ENCODE measurements at regions not wholly inside any gene's neighbourhood (a gene's known extent, or its start where the extent isn't known, plus 50 kb on each side); places are given as distances from the start of the nearest gene placed in this dataset.

GRCh38 chr10:10366836-10367235 is 650.8 kb upstream of the CELF2 start:
- H2BK12ac ChIP-seq (ENCODE audit: low read length), result no peak overlapping the region
- WGBS, 2 donors (ENCODE audit: extremely low coverage in 2 of 2, insufficient read length in 2 of 2, insufficient replicate concordance in 1 of 2), result no CpG with 5 or more reads among the region's 1 CpG
- DNase-seq (ENCODE audit: low spot score), result no peak

GRCh38 chr10:10367264-10367663 is 650.4 kb upstream of the CELF2 start:
- no peak overlapping the region for H3K4me3 ChIP-seq (ENCODE audit: low read length in 2 of 2)
- H3K9ac ChIP-seq (ENCODE audit: low read depth, low read length, poor library complexity), result no peak overlapping the region
- H2BK12ac ChIP-seq (ENCODE audit: low read length), result no peak overlapping the region
- no peak overlapping the region for H3K14ac ChIP-seq (ENCODE audit: low read length)
- H3K27me3 ChIP-seq (ENCODE audit: control insufficient read depth in 3 of 3, insufficient read depth in 3 of 3, low read depth in 1 of 3, low read length in 3 of 3), result no peaks in the 10 kb centered on the region
- DNase-seq (ENCODE audit: low spot score), result no peak
- H3K4ac ChIP-seq (ENCODE audit: low read length), result no peak overlapping the region
- H4K91ac ChIP-seq (ENCODE audit: low read depth, low read length, poor library complexity), result no peak overlapping the region
- H2AK5ac ChIP-seq (ENCODE audit: low read depth, low read length), result no peak overlapping the region
- H3K18ac ChIP-seq (ENCODE audit: low read length), result no peak overlapping the region
- no peaks in the 10 kb centered on the region for H3K36me3 ChIP-seq (replicated peaks in 1 of 2; ENCODE audit: control insufficient read depth in 2 of 2, insufficient read depth in 2 of 2, low read length in 2 of 2)
- H3K23ac ChIP-seq (ENCODE audit: low read depth, low read length, poor library complexity), result no peak overlapping the region
- no peak overlapping the region for H2BK5ac ChIP-seq (ENCODE audit: low read length)
- H2BK15ac ChIP-seq (ENCODE audit: low read length), result no peak overlapping the region
- H2BK120ac ChIP-seq (ENCODE audit: low read depth, low read length), result no peak overlapping the region
- H3K4me2 ChIP-seq (ENCODE audit: insufficient read depth, low read length, poor library complexity, severe bottlenecking), result no peak overlapping the region
- no peak overlapping the region for H2AFZ ChIP-seq (ENCODE audit: low read length)
- H3K4me1 ChIP-seq (ENCODE audit: control insufficient read depth in 2 of 2, insufficient read depth in 1 of 2, low read depth in 1 of 2, low read length in 2 of 2), result no peaks in the 10 kb centered on the region
- no CpG with 5 or more reads among the region's 6 CpGs for WGBS, 2 donors (ENCODE audit: extremely low coverage in 2 of 2, insufficient read length in 2 of 2, insufficient replicate concordance in 1 of 2)
- no peaks in the 10 kb centered on the region for H3K79me1 ChIP-seq (ENCODE audit: low read depth, low read length)
- no peaks in the 10 kb centered on the region for H3K9me3 ChIP-seq (replicated peaks in 1 of 2; ENCODE audit: control insufficient read depth in 2 of 2, insufficient read depth in 1 of 2, low read depth in 1 of 2, low read length in 2 of 2)
- H4K8ac ChIP-seq (ENCODE audit: low read depth, low read length), result no peak overlapping the region
- H3K27ac ChIP-seq (replicated peaks; ENCODE audit: low read length), result no peak overlapping the region

More at GRCh38 chr10:10366836-10367235, 650.8 kb upstream of the CELF2 start:
- Histone ChIP-seq H3K4me2 (ENCODE audit: insufficient read depth, low read length, poor library complexity, severe bottlenecking) (no peak overlapping the region), H3K4ac (ENCODE audit: low read length) (no peak overlapping the region), H3K9me3 (replicated peaks in 1 of 2; ENCODE audit: control insufficient read depth in 2 of 2, insufficient read depth in 1 of 2, low read depth in 1 of 2, low read length in 2 of 2) (no peaks in the 10 kb centered on the region), H3K27ac (replicated peaks; ENCODE audit: low read length) (no peak overlapping the region), H3K79me1 (ENCODE audit: low read depth, low read length) (no peaks in the 10 kb centered on the region), H3K18ac (ENCODE audit: low read length) (no peak overlapping the region), H2BK15ac (ENCODE audit: low read length) (no peak overlapping the region), H4K91ac (ENCODE audit: low read depth, low read length, poor library complexity) (no peak overlapping the region), H3K14ac (ENCODE audit: low read length) (no peak overlapping the region), H2BK5ac (ENCODE audit: low read length) (no peak overlapping the region), H3K36me3 (replicated peaks in 1 of 2; ENCODE audit: control insufficient read depth in 2 of 2, insufficient read depth in 2 of 2, low read length in 2 of 2) (no peaks in the 10 kb centered on the region), H2AK5ac (ENCODE audit: low read depth, low read length) (no peak overlapping the region), H2BK120ac (ENCODE audit: low read depth, low read length) (no peak overlapping the region), H3K4me1 (ENCODE audit: control insufficient read depth in 2 of 2, insufficient read depth in 1 of 2, low read depth in 1 of 2, low read length in 2 of 2) (peaks cover 0 to under 1% of the 10 kb centered on the region in 2 donors), H3K9ac (ENCODE audit: low read depth, low read length, poor library complexity) (no peak overlapping the region), H3K27me3 (ENCODE audit: control insufficient read depth in 3 of 3, insufficient read depth in 3 of 3, low read depth in 1 of 3, low read length in 3 of 3) (no peaks in the 10 kb centered on the region), H2AFZ (ENCODE audit: low read length) (no peak overlapping the region), H3K4me3 (ENCODE audit: low read length in 2 of 2) (no peak overlapping the region), H3K23ac (ENCODE audit: low read depth, low read length, poor library complexity) (no peak overlapping the region), H4K8ac (ENCODE audit: low read depth, low read length) (no peak overlapping the region)

DNA sequence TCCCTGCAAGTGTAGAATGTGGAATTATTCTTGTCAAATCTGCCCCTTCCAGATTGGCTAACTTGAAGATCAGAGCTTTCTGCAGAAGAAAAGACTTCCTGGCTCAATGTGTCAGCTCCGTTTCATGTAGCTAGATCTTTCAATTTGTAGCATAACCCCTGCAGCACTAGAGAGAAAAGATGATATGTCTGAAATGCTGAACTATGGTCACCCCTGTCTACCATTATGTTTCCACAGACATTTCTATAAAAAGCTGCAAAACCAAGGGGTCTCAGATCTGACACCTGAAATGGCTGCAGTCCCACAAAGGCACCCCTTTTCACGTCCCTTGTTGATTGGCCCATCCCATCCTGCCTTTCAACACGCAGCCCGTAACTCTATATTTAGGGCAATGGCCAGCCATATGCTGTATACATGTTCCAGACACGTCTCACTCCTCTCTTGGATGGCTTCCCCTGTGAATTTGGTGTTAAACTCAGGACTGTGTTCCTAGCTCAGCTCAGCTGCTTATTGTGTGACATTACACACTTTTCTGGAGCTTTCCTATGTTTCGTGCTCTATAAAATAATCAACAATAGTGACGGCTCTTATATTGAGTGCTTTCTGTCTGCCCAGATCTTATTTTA is 648.6 kb upstream of the CELF2 start:
- no peaks in the 10 kb centered on the region for H3K9me3 ChIP-seq (replicated peaks in 1 of 2; ENCODE audit: control insufficient read depth in 2 of 2, insufficient read depth in 1 of 2, low read depth in 1 of 2, low read length in 2 of 2)
- H4K8ac ChIP-seq (ENCODE audit: low read depth, low read length), result no peak overlapping the region
- no peak overlapping the region for H3K14ac ChIP-seq (ENCODE audit: low read length)
- no peak overlapping the region for H3K4ac ChIP-seq (ENCODE audit: low read length)
- no peak overlapping the region for H3K4me2 ChIP-seq (ENCODE audit: insufficient read depth, low read length, poor library complexity, severe bottlenecking)
- no peak overlapping the region for H3K27ac ChIP-seq (replicated peaks; ENCODE audit: low read length)
- no peak overlapping the region for H4K91ac ChIP-seq (ENCODE audit: low read depth, low read length, poor library complexity)
- no peak overlapping the region for H2AK5ac ChIP-seq (ENCODE audit: low read depth, low read length)
- no peak overlapping the region for H3K9ac ChIP-seq (ENCODE audit: low read depth, low read length, poor library complexity)
- H2BK5ac ChIP-seq (ENCODE audit: low read length), result no peak overlapping the region
- no peaks in the 10 kb centered on the region for H3K79me1 ChIP-seq (ENCODE audit: low read depth, low read length)
- no peak overlapping the region for H2BK120ac ChIP-seq (ENCODE audit: low read depth, low read length)
- no peaks in the 10 kb centered on the region for H3K36me3 ChIP-seq (replicated peaks in 1 of 2; ENCODE audit: control insufficient read depth in 2 of 2, insufficient read depth in 2 of 2, low read length in 2 of 2)
- WGBS, 2 donors (ENCODE audit: extremely low coverage in 2 of 2, insufficient read length in 2 of 2, insufficient replicate concordance in 1 of 2), result no CpG with 5 or more reads among the region's 7 CpGs
- no peaks in the 10 kb centered on the region for H3K4me1 ChIP-seq (ENCODE audit: control insufficient read depth in 2 of 2, insufficient read depth in 1 of 2, low read depth in 1 of 2, low read length in 2 of 2)
- no peak overlapping the region for H3K18ac ChIP-seq (ENCODE audit: low read length)
- H3K27me3 ChIP-seq (ENCODE audit: control insufficient read depth in 3 of 3, insufficient read depth in 3 of 3, low read depth in 1 of 3, low read length in 3 of 3), result no peaks in the 10 kb centered on the region
- peak overlapping the region; percentile 53 for H2AFZ ChIP-seq (ENCODE audit: low read length)
- H2BK12ac ChIP-seq (ENCODE audit: low read length), result no peak overlapping the region
- H2BK15ac ChIP-seq (ENCODE audit: low read length), result no peak overlapping the region
- H3K4me3 ChIP-seq (ENCODE audit: low read length in 2 of 2), result no peak overlapping the region
- DNase-seq (ENCODE audit: low spot score), result no peak
- H3K23ac ChIP-seq (ENCODE audit: low read depth, low read length, poor library complexity), result no peak overlapping the region

GRCh38 chr10:10385831-10386230 is 631.8 kb upstream of the CELF2 start:
- no peak overlapping the region for H3K27ac ChIP-seq (replicated peaks; ENCODE audit: low read length)
- no peaks in the 10 kb centered on the region for H3K4me1 ChIP-seq (ENCODE audit: control insufficient read depth in 2 of 2, insufficient read depth in 1 of 2, low read depth in 1 of 2, low read length in 2 of 2)
- H2BK120ac ChIP-seq (ENCODE audit: low read depth, low read length), result no peak overlapping the region
- no peak overlapping the region for H2AFZ ChIP-seq (ENCODE audit: low read length)
- DNase-seq (ENCODE audit: low spot score), result no peak
- no peak overlapping the region for H3K4me3 ChIP-seq (ENCODE audit: low read length in 2 of 2)
- no peak overlapping the region for H3K9ac ChIP-seq (ENCODE audit: low read depth, low read length, poor library complexity)
- H4K91ac ChIP-seq (ENCODE audit: low read depth, low read length, poor library complexity), result no peak overlapping the region
- H2BK5ac ChIP-seq (ENCODE audit: low read length), result no peak overlapping the region
- H3K9me3 ChIP-seq (replicated peaks in 1 of 2; ENCODE audit: control insufficient read depth in 2 of 2, insufficient read depth in 1 of 2, low read depth in 1 of 2, low read length in 2 of 2), result no peaks in the 10 kb centered on the region
- peaks cover 1% of the 10 kb centered on the region for H3K79me1 ChIP-seq (ENCODE audit: low read depth, low read length)
- no peaks in the 10 kb centered on the region for H3K36me3 ChIP-seq (replicated peaks in 1 of 2; ENCODE audit: control insufficient read depth in 2 of 2, insufficient read depth in 2 of 2, low read length in 2 of 2)
- no peak overlapping the region for H2BK12ac ChIP-seq (ENCODE audit: low read length)
- H3K14ac ChIP-seq (ENCODE audit: low read length), result no peak overlapping the region
- no peak overlapping the region for H3K18ac ChIP-seq (ENCODE audit: low read length)
- H3K4ac ChIP-seq (ENCODE audit: low read length), result no peak overlapping the region
- H2BK15ac ChIP-seq (ENCODE audit: low read length), result no peak overlapping the region
- H2AK5ac ChIP-seq (ENCODE audit: low read depth, low read length), result no peak overlapping the region
- no peak overlapping the region for H3K4me2 ChIP-seq (ENCODE audit: insufficient read depth, low read length, poor library complexity, severe bottlenecking)
- H3K27me3 ChIP-seq (ENCODE audit: control insufficient read depth in 3 of 3, insufficient read depth in 3 of 3, low read depth in 1 of 3, low read length in 3 of 3), result no peaks in the 10 kb centered on the region
- no peak overlapping the region for H4K8ac ChIP-seq (ENCODE audit: low read depth, low read length)
- no peak overlapping the region for H3K23ac ChIP-seq (ENCODE audit: low read depth, low read length, poor library complexity)

Data from neuronal stem cell (in vitro differentiated cells).